Mucosa of rectum (tissue), 2 donors: ENCODE measurements at regions not wholly inside any gene's neighbourhood (a gene's known extent, or its start where the extent isn't known, plus 50 kb on each side); places are given as distances from the start of the nearest gene placed in this dataset.
"Not testable (repeated sequence)": the region's sequence is repeated elsewhere in the genome, so short reads cannot be mapped to it uniquely, and the experiment has no call there.

Experiments used
- H3K27ac ChIP-seq, 2 donors: one replicate each; pipeline ENCODE4 v1.7.0; 2013; ENCODE audit warnings: inconsistent platforms in 2 of 2, low read depth in 2 of 2, low read length in 2 of 2
- H3K27me3 ChIP-seq, 2 donors: one replicate each; pipeline ENCODE4 v1.7.0; 2013; ENCODE audit warnings: low read length in 2 of 2; ENCODE audit not compliant: control insufficient read depth in 2 of 2, insufficient read depth in 2 of 2
- H3K36me3 ChIP-seq, 2 donors: one replicate each; pipeline ENCODE4 v1.7.0; 2013; ENCODE audit warnings: low read length in 2 of 2; ENCODE audit not compliant: control insufficient read depth in 2 of 2, insufficient read depth in 2 of 2
- H3K4me1 ChIP-seq, 2 donors: one replicate each; pipeline ENCODE4 v1.7.0; 2013; ENCODE audit warnings: low read length in 2 of 2, mild to moderate bottlenecking in 1 of 2; ENCODE audit not compliant: control insufficient read depth in 2 of 2, insufficient read depth in 2 of 2
- H3K4me3 ChIP-seq, 2 donors: one replicate each; pipeline ENCODE4 v1.7.0; 2013; ENCODE audit warnings: low read length in 2 of 2
- H3K9ac ChIP-seq, 2 donors: one replicate each; pipeline ENCODE4 v1.7.0; 2013; ENCODE audit warnings: low read length in 2 of 2, low read depth in 1 of 2, mild to moderate bottlenecking in 1 of 2
- H3K9me3 ChIP-seq, 2 donors: one replicate each; pipeline ENCODE4 v1.7.0; 2013; ENCODE audit warnings: low read length in 2 of 2; ENCODE audit not compliant: control insufficient read depth in 2 of 2
- donor health status: healthy.
- donor health status: Normal muscosa, but diverticular disease.

DNA sequence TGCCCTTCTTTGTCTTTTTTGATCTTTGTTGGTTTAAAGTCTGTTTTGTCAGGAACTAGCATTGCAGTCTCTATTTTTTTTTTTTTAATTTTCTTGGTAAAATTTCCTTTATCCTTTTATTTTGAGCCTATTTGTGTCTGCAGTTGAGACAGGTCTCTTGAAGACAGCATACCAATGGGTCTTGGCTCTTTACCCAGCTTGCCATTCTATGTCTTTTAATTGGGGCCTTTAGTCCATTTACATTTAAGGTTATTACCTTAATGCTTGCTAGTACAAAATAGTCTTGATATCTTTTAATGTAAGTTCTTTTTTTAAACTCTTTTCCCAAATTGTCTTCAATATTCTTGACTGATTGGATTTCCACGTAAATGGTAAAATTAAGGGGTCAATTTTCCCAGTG, 398.3 kb upstream of the CHRM2 start:
- no peaks in the 10 kb centered on the region for H3K9me3 ChIP-seq
- no peak overlapping the region for H3K9ac ChIP-seq
- no peaks in the 10 kb centered on the region for H3K4me1 ChIP-seq
- no peaks in the 10 kb centered on the region for H3K27me3 ChIP-seq
- no peak overlapping the region for H3K4me3 ChIP-seq
- H3K27ac ChIP-seq = no peak overlapping the region
- H3K36me3 ChIP-seq = no peaks in the 10 kb centered on the region

DNA sequence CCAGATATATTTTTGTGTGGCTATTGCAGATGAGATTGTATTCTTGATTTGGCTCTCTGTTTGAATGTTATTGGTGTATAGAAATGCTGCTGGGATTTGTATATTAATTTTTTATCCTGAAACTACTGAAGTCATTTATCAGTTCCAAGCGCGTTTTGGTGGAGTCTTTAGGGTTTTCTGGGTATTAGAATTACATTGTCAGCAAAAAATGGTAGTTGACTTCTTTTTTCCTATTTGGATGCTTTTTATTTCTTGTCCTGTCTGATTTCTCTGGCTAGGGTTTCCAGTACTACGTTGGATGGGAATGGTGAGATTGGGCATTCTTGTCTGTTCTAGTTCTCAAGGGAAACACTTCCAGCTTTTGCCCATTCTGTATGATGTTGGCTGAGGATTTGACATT, 415.5 kb upstream of the CHRM2 start:
- no peak overlapping the region for H3K4me3 ChIP-seq
- H3K9ac ChIP-seq = no peak overlapping the region
- H3K36me3 ChIP-seq = no peaks in the 10 kb centered on the region
- no peaks in the 10 kb centered on the region for H3K4me1 ChIP-seq
- H3K9me3 ChIP-seq = peaks cover 0 to 5% of the 10 kb centered on the region in 2 donors
- no peak overlapping the region for H3K27ac ChIP-seq
- no peaks in the 10 kb centered on the region for H3K27me3 ChIP-seq

DNA sequence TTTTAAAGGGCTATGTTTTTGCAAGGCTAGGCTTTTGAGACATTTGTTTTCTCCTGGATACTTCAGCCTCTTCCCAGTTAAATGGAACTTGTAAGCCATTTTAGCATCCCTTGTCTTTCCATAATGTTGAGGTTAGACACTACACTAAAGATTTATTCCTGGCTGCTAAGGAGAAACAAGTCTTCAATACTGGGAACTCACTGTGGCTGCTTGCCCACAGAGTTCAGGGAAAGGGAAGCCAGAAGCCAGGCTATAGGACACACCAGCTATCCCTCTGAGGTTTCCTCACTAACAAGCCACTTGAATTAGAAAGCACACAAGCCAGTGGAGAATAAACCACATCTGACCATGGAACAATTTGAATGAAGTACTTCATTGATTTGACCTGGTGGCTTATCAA, 421.7 kb upstream of the CHRM2 start:
- Histone ChIP-seq H3K4me3 (no peak overlapping the region), H3K4me1 (no peaks in the 10 kb centered on the region), H3K27me3 (no peaks in the 10 kb centered on the region), H3K27ac (no peak overlapping the region), H3K9ac (no peak overlapping the region), H3K36me3 (no peaks in the 10 kb centered on the region), H3K9me3 (no peaks in the 10 kb centered on the region)

DNA sequence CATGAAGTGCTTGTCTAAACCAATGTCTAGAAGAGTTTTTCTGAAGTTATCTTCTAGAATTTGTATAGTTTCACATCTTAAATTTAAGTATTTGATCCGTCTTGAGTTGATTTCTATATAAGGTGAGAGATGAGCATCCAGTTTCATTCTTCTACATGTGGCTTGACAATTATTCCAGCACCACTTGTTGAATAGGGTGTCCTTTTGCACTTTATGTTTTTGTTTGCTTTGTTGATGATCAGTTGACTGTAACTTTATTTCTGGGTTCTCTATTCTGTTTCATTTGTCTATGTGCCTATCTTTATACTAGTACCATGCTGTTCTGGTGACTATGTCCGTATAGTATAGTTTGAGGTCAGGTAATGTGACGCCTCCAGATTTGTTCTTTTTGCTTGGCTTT, 426.6 kb upstream of the CHRM2 start:
- Histone ChIP-seq H3K4me1 (no peaks in the 10 kb centered on the region), H3K4me3 (no peak overlapping the region), H3K27me3 (no peaks in the 10 kb centered on the region), H3K27ac (no peak overlapping the region), H3K9ac (no peak overlapping the region), H3K36me3 (no peaks in the 10 kb centered on the region), H3K9me3 (no peaks in the 10 kb centered on the region)

DNA sequence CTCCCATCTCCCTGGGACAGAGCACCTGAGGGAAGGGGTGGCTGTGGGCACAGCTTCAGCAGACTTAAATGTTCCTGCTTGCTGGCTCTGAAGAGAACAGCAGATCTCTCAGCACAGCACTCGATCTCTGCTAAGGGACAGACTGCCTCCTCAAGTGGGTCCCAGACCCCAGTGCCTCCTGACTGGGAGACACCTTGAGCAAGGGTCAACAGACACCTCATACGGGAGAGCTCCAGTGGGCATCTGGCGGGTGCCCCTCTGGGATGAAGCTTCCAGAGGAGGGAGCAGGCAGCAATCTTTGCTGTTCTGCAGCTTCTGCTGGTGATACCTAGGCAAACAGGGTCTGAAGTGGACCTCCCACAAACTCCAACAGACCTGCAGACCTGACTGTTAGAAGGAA, 436.7 kb upstream of the CHRM2 start:
- H3K4me3 ChIP-seq, H3K4me1 ChIP-seq, H3K9ac ChIP-seq, H3K36me3 ChIP-seq, H3K27ac ChIP-seq, H3K9me3 ChIP-seq, H3K27me3 ChIP-seq: not testable (repeated sequence)

DNA sequence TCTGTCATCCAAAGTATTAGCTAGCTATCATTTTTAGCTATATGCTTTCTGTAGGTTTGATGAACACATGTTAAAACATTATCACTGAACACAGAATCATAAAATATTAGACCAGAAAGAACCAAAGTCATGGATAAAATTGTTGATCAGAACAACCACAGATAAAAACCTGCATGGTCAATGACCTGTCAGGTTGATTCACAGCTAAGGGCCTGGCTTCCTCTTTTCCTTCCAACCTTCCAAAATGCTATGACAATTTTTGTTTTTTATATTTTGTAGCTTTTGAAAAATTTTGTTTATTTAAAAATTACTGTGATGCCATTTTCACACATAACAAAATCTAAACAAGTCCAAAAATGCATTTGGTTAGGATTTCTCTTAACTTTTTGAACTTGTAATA, 444.4 kb upstream of the CHRM2 start:
- Histone ChIP-seq H3K27ac (no peak overlapping the region), H3K9ac (no peak overlapping the region), H3K4me3 (no peak overlapping the region), H3K9me3 (no peaks in the 10 kb centered on the region), H3K36me3 (no peaks in the 10 kb centered on the region), H3K27me3 (no peaks in the 10 kb centered on the region), H3K4me1 (no peaks in the 10 kb centered on the region)

DNA sequence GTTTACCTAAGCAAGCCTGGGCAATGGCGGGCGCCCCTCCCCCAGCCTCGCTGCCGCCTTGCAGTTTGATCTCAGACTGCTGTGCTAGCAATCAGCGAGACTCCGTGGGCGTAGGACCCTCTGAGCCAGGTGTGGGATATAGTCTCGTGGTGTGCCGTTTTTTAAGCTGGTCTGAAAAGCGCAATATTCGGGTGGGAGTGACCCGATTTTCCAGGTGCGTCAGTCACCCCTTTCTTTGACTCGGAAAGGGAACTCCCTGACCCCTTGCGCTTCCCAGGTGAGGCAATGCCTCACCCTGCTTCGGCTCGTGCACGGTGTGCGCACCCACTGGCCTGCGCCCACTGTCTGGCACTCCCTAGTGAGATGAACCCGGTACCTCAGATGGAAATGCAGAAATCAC, 442.6 kb upstream of the MTPN start:
- H3K9ac ChIP-seq, H3K9me3 ChIP-seq: not testable (repeated sequence)

DNA sequence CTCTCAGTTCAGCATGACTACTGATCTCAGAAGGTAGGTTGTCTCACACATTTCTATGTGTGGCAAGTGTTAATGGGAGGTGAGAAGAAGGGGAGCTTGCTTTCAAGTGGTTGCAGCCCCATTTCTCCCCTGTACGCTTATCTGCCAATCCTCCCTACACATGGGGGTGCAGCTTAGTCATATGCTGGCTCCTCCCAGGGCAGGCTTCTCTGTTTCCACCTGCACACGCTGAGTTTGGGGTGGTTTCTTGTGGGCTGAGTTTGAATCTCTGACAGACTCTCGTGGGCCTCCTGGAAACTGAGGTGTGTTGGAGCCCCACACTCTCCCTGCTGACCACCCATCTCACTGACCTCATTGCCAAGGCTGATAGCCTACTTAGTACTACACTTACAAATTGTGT, 435.8 kb upstream of the MTPN start:
- H3K9ac ChIP-seq = no peak overlapping the region
- H3K4me3 ChIP-seq = no peak overlapping the region

More for the DNA sequence above, 442.6 kb upstream of the MTPN start:
- not testable (repeated sequence) for H3K36me3 ChIP-seq, H3K4me3 ChIP-seq, H3K27ac ChIP-seq, H3K27me3 ChIP-seq, H3K4me1 ChIP-seq

DNA sequence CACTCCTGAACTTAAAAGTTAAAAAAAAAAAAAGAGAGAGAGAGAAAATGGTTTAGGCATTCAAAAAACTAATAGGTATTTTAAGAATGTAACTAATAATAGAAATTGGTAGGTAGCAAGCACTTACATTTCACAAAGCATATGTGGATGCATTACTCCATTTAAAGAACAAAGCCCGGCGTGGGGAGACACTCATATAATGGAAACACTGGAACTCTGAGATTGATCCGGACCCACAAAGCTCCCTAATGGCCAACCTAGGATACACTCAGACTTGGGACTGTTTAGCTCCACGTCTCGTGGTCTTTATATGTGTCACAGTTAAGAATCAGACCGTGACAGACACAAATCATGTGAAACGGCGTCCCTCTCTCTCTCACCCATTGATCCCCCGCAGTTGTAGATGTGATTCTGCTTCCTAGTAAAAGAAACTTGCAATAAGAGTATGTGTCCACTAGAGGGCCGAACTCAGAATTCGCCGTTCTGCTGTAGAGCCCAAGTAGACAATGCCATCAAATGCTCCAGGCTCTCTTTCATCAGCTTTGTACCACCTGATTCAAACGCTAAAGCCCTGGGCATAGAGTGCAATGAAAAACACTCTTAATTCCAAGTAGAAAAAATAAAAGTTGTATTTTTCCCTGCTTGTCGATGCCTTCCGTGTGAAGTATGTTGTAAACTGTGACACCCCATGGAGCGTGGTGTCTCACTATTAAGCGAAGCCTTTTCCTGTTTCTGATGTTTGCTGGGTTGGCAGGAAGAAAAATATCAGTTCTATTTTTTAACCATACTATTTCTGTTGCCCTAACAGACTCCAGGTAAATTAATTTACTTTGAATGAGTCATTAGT, 429.0 kb upstream of the MTPN start:
- Histone ChIP-seq H3K4me1 (no peaks in the 10 kb centered on the region), H3K4me3 (peak overlapping the region in 1 of 2 donors; percentile 16), H3K27me3 (no peaks in the 10 kb centered on the region), H3K9ac (no peak overlapping the region), H3K9me3 (no peaks in the 10 kb centered on the region), H3K36me3 (no peaks in the 10 kb centered on the region), H3K27ac (no peak overlapping the region)

More for the DNA sequence above, 435.8 kb upstream of the MTPN start:
- H3K36me3 ChIP-seq = no peaks in the 10 kb centered on the region
- H3K27me3 ChIP-seq = no peaks in the 10 kb centered on the region
- H3K27ac ChIP-seq = no peak overlapping the region
- H3K4me1 ChIP-seq = no peaks in the 10 kb centered on the region
- H3K9me3 ChIP-seq = no peaks in the 10 kb centered on the region

DNA sequence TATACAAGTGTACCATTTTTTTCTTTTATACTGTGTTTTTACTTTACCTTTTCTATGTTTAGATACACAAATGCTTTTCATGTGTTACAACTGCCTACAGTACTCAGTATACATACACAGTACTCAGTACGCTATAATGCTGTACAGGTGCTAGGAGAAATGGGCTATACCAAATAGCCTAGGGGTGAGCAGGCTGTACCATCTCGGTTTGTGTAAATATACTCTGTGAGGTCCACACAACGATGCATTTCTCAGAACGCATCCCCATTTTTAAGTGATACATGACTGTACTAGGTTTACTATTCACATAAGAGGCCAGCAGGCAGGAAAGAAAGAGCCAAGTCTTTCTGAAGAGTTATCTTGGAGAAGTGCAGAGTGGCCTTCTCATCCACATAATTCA, 426.4 kb upstream of the MTPN start:
- H3K9ac ChIP-seq = no peak overlapping the region
- H3K27ac ChIP-seq = no peak overlapping the region
- H3K4me3 ChIP-seq = no peak overlapping the region
- no peaks in the 10 kb centered on the region for H3K27me3 ChIP-seq
- no peaks in the 10 kb centered on the region for H3K4me1 ChIP-seq
- H3K36me3 ChIP-seq = no peaks in the 10 kb centered on the region
- no peaks in the 10 kb centered on the region for H3K9me3 ChIP-seq
